ENCODE measurements at regions not wholly inside any gene's neighbourhood (a gene's known extent, or its start where the extent isn't known, plus 50 kb on each side); places are given as distances from the start of the nearest gene placed in this dataset.
A peak's percentile ranks its signal among the peaks of the same experiment; 100 is the strongest.
"Not testable (repeated sequence)": the region's sequence is repeated elsewhere in the genome, so short reads cannot be mapped to it uniquely, and the experiment has no call there.

- DNase-seq (ENCODE audit: low read depth), result no peak
These were observed 467.4 kb upstream of the DPPA4 start for GRCh38 chr3:109804697-109805096.

- DNase-seq (ENCODE audit: low read depth), result peak; percentile 6
These were observed 469.6 kb upstream of the DPPA4 start for GRCh38 chr3:109806929-109807328.

GRCh38 chr3:109809513-109809912, 472.2 kb upstream of the DPPA4 start:
- no peak for DNase-seq (ENCODE audit: low read depth)

- no peak for DNase-seq (ENCODE audit: low read depth)
These were observed 480.7 kb upstream of the DPPA4 start for GRCh38 chr3:109818081-109818480.

GRCh38 chr3:109819734-109820133, 482.4 kb upstream of the DPPA4 start:
- no peak for DNase-seq (ENCODE audit: low read depth)

GRCh38 chr3:109825971-109826810, 488.8 kb upstream of the DPPA4 start:
- DNase-seq (ENCODE audit: low read depth), result no peak

GRCh38 chr3:109831403-109831802, 494.1 kb upstream of the DPPA4 start:
- DNase-seq (ENCODE audit: low read depth), result no peak

GRCh38 chr3:109835958-109836357, 498.6 kb upstream of the DPPA4 start:
- no peak for DNase-seq (ENCODE audit: low read depth)

GRCh38 chr3:109851854-109852253, 514.5 kb upstream of the DPPA4 start:
- DNase-seq (ENCODE audit: low read depth), result no peak

- no peak for DNase-seq (ENCODE audit: low read depth)
These were observed 514.9 kb upstream of the DPPA4 start for GRCh38 chr3:109852283-109852682.

- DNase-seq (ENCODE audit: low read depth), result no peak
These were observed 515.9 kb upstream of the DPPA4 start for GRCh38 chr3:109853077-109853731.

GRCh38 chr3:109863701-109864100, 526.4 kb upstream of the DPPA4 start:
- no peak for DNase-seq (ENCODE audit: low read depth)

- DNase-seq (ENCODE audit: low read depth), result no peak
These were observed 527.1 kb upstream of the DPPA4 start for GRCh38 chr3:109864452-109864851.

GRCh38 chr3:109869586-109869985, 532.2 kb upstream of the DPPA4 start:
- DNase-seq (ENCODE audit: low read depth), result no peak

GRCh38 chr3:109874896-109875708, 537.8 kb upstream of the DPPA4 start:
- DNase-seq (ENCODE audit: low read depth), result no peak

GRCh38 chr3:109877616-109878015, 540.3 kb upstream of the DPPA4 start:
- not testable (repeated sequence) for DNase-seq (ENCODE audit: low read depth)

- no peak for DNase-seq (ENCODE audit: low read depth)
These were observed 544.8 kb upstream of the DPPA4 start for GRCh38 chr3:109882144-109882543.

- no peak for DNase-seq (ENCODE audit: low read depth)
These were observed 549.9 kb upstream of the DPPA4 start for GRCh38 chr3:109887293-109887692.

GRCh38 chr3:109888026-109888425, 550.7 kb upstream of the DPPA4 start:
- no peak for DNase-seq (ENCODE audit: low read depth)

GRCh38 chr3:109897734-109898133, 560.4 kb upstream of the DPPA4 start:
- DNase-seq (ENCODE audit: low read depth), result no peak

GRCh38 chr3:109899925-109900324, 562.6 kb upstream of the DPPA4 start:
- no peak for DNase-seq (ENCODE audit: low read depth)

GRCh38 chr3:109900783-109901182, 563.4 kb upstream of the DPPA4 start:
- no peak for DNase-seq (ENCODE audit: low read depth)

- no peak for DNase-seq (ENCODE audit: low read depth)
These were observed 565.2 kb upstream of the DPPA4 start for GRCh38 chr3:109902549-109902948.

Data from activated T-helper 1 cell treated with Interleukin-2 at 50 U/mL for 16 hours (primary cell).